IMR-90 (cell line): ENCODE measurements at regions not wholly inside any gene's neighbourhood (a gene's known extent, or its start where the extent isn't known, plus 50 kb on each side); places are given as distances from the start of the nearest gene placed in this dataset.

Experiments used
- ATAC-seq: fragments of 200-7000 bp; cut with Tn5 transposase; 2 replicates; pipeline ENCODE4 v1.9.1; 2020; ENCODE audit warnings: low read depth, mild to moderate bottlenecking, moderate library complexity
- BruUV-seq: library from RNA; stranded (reverse); fragments of 400-500 nt; replicated peaks from 2 replicates; lab custom pipeline; 2021; lab: Mats Ljungman, UMichigan
- CTCF ChIA-PET: fragments of 300-600 bp; formaldehyde crosslinking; extraction: SDS; loops from one replicate; lab custom pipeline; 2021; ENCODE audit warnings: antibody characterized with exemption; lab: Yijun Ruan, JAX
- POLR2A ChIA-PET: fragments of 300-600 bp; sonication (Branson Sonifier 250); formaldehyde crosslinking; loops from one replicate; lab custom pipeline; 2022; ENCODE audit warnings: antibody characterized with exemption; ENCODE audit not compliant: unreplicated experiment; lab: Charles Lee
- DNase-seq: peaks from one replicate; pipeline ENCODE4 v3.0.0; 2013
- H2AFZ ChIP-seq: replicated peaks from 2 replicates; pipeline ENCODE3; 2013; ENCODE audit warnings: low read length, mild to moderate bottlenecking; ENCODE audit not compliant: poor library complexity
- H2AK5ac ChIP-seq: 2 replicates; pipeline ENCODE4 v1.6.1; 2013; ENCODE audit warnings: low read depth, low read length, inconsistent platforms
- H2AK9ac ChIP-seq: replicated peaks from 2 replicates; pipeline ENCODE3; 2013; ENCODE audit warnings: mild to moderate bottlenecking, low read depth, low read length, moderate library complexity; ENCODE audit not compliant: poor library complexity
- H2BK120ac ChIP-seq: 2 replicates; pipeline ENCODE4 v1.6.1; 2013; ENCODE audit warnings: low read depth, low read length, inconsistent platforms
- H2BK15ac ChIP-seq: 3 replicates; pipeline ENCODE4 v1.6.1; 2013; ENCODE audit warnings: low read depth, low read length, inconsistent platforms
- H2BK20ac ChIP-seq: 2 replicates; pipeline ENCODE4 v1.6.1; 2013; ENCODE audit warnings: low read depth, mild to moderate bottlenecking, inconsistent platforms, low read length, moderate library complexity
- H2BK5ac ChIP-seq: 2 replicates; pipeline ENCODE4 v1.6.1; 2013; ENCODE audit warnings: mild to moderate bottlenecking, low read depth, low read length, inconsistent platforms; ENCODE audit not compliant: poor library complexity, severe bottlenecking
- H3K14ac ChIP-seq: replicated peaks from 2 replicates; pipeline ENCODE4 v1.6.1; 2013; ENCODE audit warnings: low read depth, low read length, inconsistent platforms
- H3K18ac ChIP-seq: 2 replicates; pipeline ENCODE4 v1.6.1; 2013; ENCODE audit warnings: low read depth, low read length, control low read depth
- H3K23ac ChIP-seq: 2 replicates; pipeline ENCODE4 v1.6.1; 2013; ENCODE audit warnings: low read depth, low read length, inconsistent platforms
- H3K27ac ChIP-seq: 2 replicates; pipeline ENCODE4 v1.5.1; 2013; ENCODE audit warnings: mild to moderate bottlenecking, control low read depth, low read length; ENCODE audit not compliant: insufficient read depth
- H3K27me3 ChIP-seq: 2 replicates; pipeline ENCODE4 v1.6.1; 2013; ENCODE audit warnings: low read length; ENCODE audit not compliant: control insufficient read depth, insufficient read depth
- H3K36me3 ChIP-seq: 2 replicates; pipeline ENCODE4 v1.6.1; 2013; ENCODE audit warnings: low read length, mixed read lengths; ENCODE audit not compliant: control insufficient read depth, insufficient read depth
- H3K4ac ChIP-seq: 2 replicates; pipeline ENCODE4 v1.6.1; 2013; ENCODE audit warnings: low read depth, low read length, inconsistent platforms
- H3K4me1 ChIP-seq: 2 replicates; pipeline ENCODE4 v1.6.1; 2013; ENCODE audit warnings: low read length, mixed read lengths; ENCODE audit not compliant: control insufficient read depth, insufficient read depth
- H3K4me2 ChIP-seq: 2 replicates; pipeline ENCODE4 v1.6.1; 2013; ENCODE audit warnings: low read depth, mild to moderate bottlenecking, control low read depth, low read length, moderate library complexity
- H3K4me3 ChIP-seq: 2 replicates; pipeline ENCODE4 v1.5.1; 2013; ENCODE audit warnings: low read depth, mild to moderate bottlenecking, control low read depth, low read length, moderate library complexity; ENCODE audit not compliant: insufficient read depth
- H3K56ac ChIP-seq: 2 replicates; pipeline ENCODE4 v1.6.1; 2013; ENCODE audit warnings: low read length, inconsistent platforms; ENCODE audit not compliant: insufficient read depth; ENCODE audit errors: extremely low read depth
- H3K79me1 ChIP-seq, 2 experiments: 2 replicates each; pipeline ENCODE4 v1.6.1; 2013; ENCODE audit warnings: low read length in 2 of 2, inconsistent platforms in 1 of 2, low read depth in 1 of 2
- H3K9ac ChIP-seq: 2 replicates; pipeline ENCODE4 v1.6.1; 2013; ENCODE audit warnings: low read depth, low read length, control low read depth
- H3K9me1 ChIP-seq: 2 replicates; pipeline ENCODE4 v1.6.1; 2013; ENCODE audit warnings: low read length, inconsistent platforms; ENCODE audit not compliant: insufficient read depth
- H3K9me3 ChIP-seq: 2 replicates; pipeline ENCODE4 v1.6.1; 2013; ENCODE audit warnings: low read length; ENCODE audit not compliant: control insufficient read depth, insufficient read depth
- H4K20me1 ChIP-seq: 2 replicates; pipeline ENCODE4 v1.6.1; 2013; ENCODE audit warnings: low read length, inconsistent platforms; ENCODE audit not compliant: insufficient read depth
- H4K5ac ChIP-seq: 2 replicates; pipeline ENCODE4 v1.6.1; 2013; ENCODE audit warnings: mild to moderate bottlenecking, low read depth, low read length, control low read depth
- H4K8ac ChIP-seq, 2 experiments: 2 replicates each; pipeline ENCODE4 v1.6.1; 2013; ENCODE audit warnings: low read depth in 2 of 2, low read length in 2 of 2, control low read depth in 1 of 2, inconsistent platforms in 1 of 2
- H4K91ac ChIP-seq: 2 replicates; pipeline ENCODE4 v1.6.1; 2013; ENCODE audit warnings: low read depth, low read length, inconsistent platforms; ENCODE audit not compliant: insufficient read depth
- BHLHE40 ChIP-seq: fragments of 150-350 bp; IDR thresholded peaks from 2 replicates; pipeline ENCODE4 v1.6.1; 2016; ENCODE audit warnings: mild to moderate bottlenecking, low read depth, low read length
- CEBPB ChIP-seq: IDR thresholded peaks from 2 replicates; pipeline ENCODE4 v1.6.1; 2012; ENCODE audit warnings: low read depth, low read length, improper control_type of control experiment
- MAFK ChIP-seq: IDR thresholded peaks from 2 replicates; pipeline ENCODE4 v1.6.1; 2012; ENCODE audit warnings: low read depth, low read length, improper control_type of control experiment
- MAZ ChIP-seq: IDR thresholded peaks from 2 replicates; pipeline ENCODE4 v1.6.1; 2012; ENCODE audit warnings: low read depth, mild to moderate bottlenecking, low read length, improper control_type of control experiment, moderate library complexity, borderline replicate concordance
- POLR2A ChIP-seq: IDR thresholded peaks from 2 replicates; pipeline ENCODE4 v1.6.1; 2012; ENCODE audit warnings: mild to moderate bottlenecking, low read depth, low read length
- SMC3 ChIP-seq: fragments of 150-350 bp; IDR thresholded peaks from 2 replicates; pipeline ENCODE4 v1.6.1; 2016; ENCODE audit warnings: low read depth, mild to moderate bottlenecking, antibody characterized with exemption, low read length, moderate library complexity
- WGBS, 2 experiments: methylation state at CpG; one replicate each; pipeline versions ENCODE4 v1.1.5 to v1.1.7; 2013; ENCODE audit warnings: missing lambda C conversion rate in 2 of 2; ENCODE audit not compliant: insufficient read length in 1 of 2; ENCODE audit errors: extremely low coverage in 2 of 2; 5-methylcytosine and 5-hydroxymethylcytosine counted together
- dilution Hi-C: fragments of 300-500 bp; cut with HindIII; formaldehyde crosslinking; loops from one replicate; pipeline ENCODE4 v1.14.3; 2018; ENCODE audit warnings: low sequenced_read_pairs; ENCODE audit not compliant: unreplicated experiment
- in situ Hi-C: fragments of 300-500 bp; cut with MboI; formaldehyde crosslinking; loops from 3 replicates; pipeline ENCODE4 v1.14.3; 2019; ENCODE audit warnings: low sequenced_read_pairs, inconsistent platforms, mixed read lengths
- intact Hi-C: fragments of 100-400 bp; cut with micrococcal nuclease; formaldehyde crosslinking; loops from 2 replicates; pipeline ENCODE4 v1.10.0; 2022
- TF ChIP-seq, protein P1 (sequence below): conservative IDR thresholded peaks from 2 replicates; pipeline ENCODE4 v1.5.1; 2012; ENCODE audit warnings: mild to moderate bottlenecking, low read depth, low read length, improper control_type of control experiment
- TF ChIP-seq, protein P2 (sequence below): fragments of 150-350 bp; IDR thresholded peaks from 2 replicates; pipeline ENCODE4 v1.6.1; 2017; ENCODE audit warnings: mild to moderate bottlenecking, antibody characterized with exemption, low read length, low read depth

DNA sequence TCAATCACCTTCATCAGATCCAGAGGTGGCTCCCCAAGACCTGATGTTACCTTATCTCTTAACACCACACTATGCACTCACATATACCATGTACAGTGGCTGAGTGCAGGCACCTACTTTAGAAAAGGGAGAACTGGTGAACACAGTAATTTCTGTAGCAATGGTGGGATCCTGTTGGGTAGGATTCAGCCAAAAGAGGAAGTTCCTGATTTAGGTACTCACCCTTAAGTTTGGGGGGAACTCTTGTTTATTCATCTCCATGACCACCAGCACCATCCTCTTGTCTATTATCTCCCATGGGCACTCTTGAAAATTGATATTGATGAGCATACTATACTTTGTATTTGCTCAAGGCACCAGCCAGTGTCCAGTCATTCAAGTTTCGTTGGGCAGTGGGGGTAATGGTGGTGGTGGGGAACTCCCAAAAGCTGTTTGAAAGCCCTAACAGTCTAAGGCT is 324.4 kb downstream of the LMO7 start:
- Histone ChIP-seq H4K8ac (no peak overlapping the region), H2BK120ac (no peak overlapping the region), H3K4me2 (no peak overlapping the region), H3K4ac (no peak overlapping the region), H3K14ac (no peak overlapping the region), H3K9me1 (no peaks in the 10 kb centered on the region), H2BK15ac (no peak overlapping the region), H3K27me3 (peaks cover 1% of the 10 kb centered on the region; the same call in 1 of the 2 replicates), H2AFZ (no peak overlapping the region), H2AK5ac (no peak overlapping the region), H2BK5ac (no peak overlapping the region), H4K5ac (no peak overlapping the region), H3K9me3 (no peaks in the 10 kb centered on the region), H3K18ac (no peak overlapping the region), H3K23ac (no peak overlapping the region), H3K27ac (no peak overlapping the region), H3K79me1 (no peaks in the 10 kb centered on the region), H2AK9ac (no peak overlapping the region), H3K56ac (no peak overlapping the region), H3K4me1 (no peaks in the 10 kb centered on the region), H3K36me3 (no peaks in the 10 kb centered on the region), H3K4me3 (no peak overlapping the region), H4K91ac (no peak overlapping the region), H3K9ac (no peak overlapping the region), H4K20me1 (no peaks in the 10 kb centered on the region), H2BK20ac (no peak overlapping the region)
- ChIA-PET POLR2A (interaction anchor here (0.6 kb wide), 1 partner anchor 171 kb away, joined by 4 read pairs; no protein-coding TSS in a partner anchor), CTCF (interaction anchor here (0.8 kb wide), 1 partner anchor 34 kb away, joined by 3 read pairs; no protein-coding TSS in a partner anchor)
- dilution Hi-C loops (no loop called here), in situ Hi-C loops (no loop called here), intact Hi-C loops (no loop called here)
- DNase-seq, result no peak
- ATAC-seq, result no peak
- WGBS, 2 experiments, result no CpG with 5 or more reads among the region's 1 CpG
- BruUV-seq, result no TSS peak
- no peak for TF ChIP-seq POLR2A
- TF ChIP-seq, protein P1, sequence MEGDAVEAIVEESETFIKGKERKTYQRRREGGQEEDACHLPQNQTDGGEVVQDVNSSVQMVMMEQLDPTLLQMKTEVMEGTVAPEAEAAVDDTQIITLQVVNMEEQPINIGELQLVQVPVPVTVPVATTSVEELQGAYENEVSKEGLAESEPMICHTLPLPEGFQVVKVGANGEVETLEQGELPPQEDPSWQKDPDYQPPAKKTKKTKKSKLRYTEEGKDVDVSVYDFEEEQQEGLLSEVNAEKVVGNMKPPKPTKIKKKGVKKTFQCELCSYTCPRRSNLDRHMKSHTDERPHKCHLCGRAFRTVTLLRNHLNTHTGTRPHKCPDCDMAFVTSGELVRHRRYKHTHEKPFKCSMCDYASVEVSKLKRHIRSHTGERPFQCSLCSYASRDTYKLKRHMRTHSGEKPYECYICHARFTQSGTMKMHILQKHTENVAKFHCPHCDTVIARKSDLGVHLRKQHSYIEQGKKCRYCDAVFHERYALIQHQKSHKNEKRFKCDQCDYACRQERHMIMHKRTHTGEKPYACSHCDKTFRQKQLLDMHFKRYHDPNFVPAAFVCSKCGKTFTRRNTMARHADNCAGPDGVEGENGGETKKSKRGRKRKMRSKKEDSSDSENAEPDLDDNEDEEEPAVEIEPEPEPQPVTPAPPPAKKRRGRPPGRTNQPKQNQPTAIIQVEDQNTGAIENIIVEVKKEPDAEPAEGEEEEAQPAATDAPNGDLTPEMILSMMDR, result no peak
- no peak for TF ChIP-seq BHLHE40
- no peak for TF ChIP-seq CEBPB
- no peak for TF ChIP-seq SMC3
- TF ChIP-seq MAZ, result no peak
- TF ChIP-seq, protein P2, sequence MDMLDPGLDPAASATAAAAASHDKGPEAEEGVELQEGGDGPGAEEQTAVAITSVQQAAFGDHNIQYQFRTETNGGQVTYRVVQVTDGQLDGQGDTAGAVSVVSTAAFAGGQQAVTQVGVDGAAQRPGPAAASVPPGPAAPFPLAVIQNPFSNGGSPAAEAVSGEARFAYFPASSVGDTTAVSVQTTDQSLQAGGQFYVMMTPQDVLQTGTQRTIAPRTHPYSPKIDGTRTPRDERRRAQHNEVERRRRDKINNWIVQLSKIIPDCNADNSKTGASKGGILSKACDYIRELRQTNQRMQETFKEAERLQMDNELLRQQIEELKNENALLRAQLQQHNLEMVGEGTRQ, result no peak
- TF ChIP-seq MAFK, result no peak
